NCI-H1417 treated with DMSO at 0.1 percent for 48 hours (cell line): ENCODE measurements at regions not wholly inside any gene's neighbourhood (a gene's known extent, or its start where the extent isn't known, plus 50 kb on each side); places are given as distances from the start of the nearest gene placed in this dataset.
"Not testable (repeated sequence)": the region's sequence is repeated elsewhere in the genome, so short reads cannot be mapped to it uniquely, and the experiment has no call there.

Experiments used
- DNase-seq: peaks from one replicate; lab custom pipeline; 2025; lab: John Stamatoyannopoulos, UW

DNA sequence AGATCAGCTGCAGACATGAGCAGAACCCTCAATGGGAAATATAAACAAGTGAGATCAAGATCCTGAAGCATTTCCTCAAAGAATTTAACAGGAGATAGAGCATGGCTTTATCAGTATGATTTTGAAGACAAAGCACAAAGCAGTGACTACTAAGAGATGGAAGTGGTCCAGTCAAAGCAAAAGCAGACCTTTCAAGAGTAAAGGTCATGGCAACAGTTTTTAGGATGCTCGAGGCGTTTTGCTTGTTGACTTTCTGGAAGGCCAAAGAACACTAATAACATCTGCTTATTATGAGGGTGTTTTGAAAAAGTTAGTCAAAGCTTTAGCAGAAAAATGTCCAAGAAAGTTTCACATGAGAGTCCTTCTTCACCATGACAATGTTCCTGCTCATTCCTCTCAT is 128.5 kb downstream of the KCNE4 start:
- DNase-seq: no peak

DNA sequence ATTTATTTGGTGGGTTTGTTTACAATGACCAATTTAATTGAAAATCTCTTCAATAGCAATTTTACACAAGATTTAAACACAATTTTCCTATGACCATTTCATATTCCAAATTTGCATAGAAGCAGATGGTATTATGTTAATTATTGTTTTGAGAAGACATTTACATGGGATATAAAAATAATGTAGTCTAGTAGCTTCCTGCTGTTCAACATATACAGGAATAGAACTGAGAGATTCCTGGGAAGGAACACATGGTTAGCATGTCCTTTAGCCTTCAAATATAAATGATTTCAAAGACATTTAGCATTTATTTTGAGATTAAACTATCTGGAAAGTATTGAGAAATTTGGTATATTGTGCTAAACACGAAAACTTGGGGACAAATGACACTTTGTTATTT is 129.6 kb downstream of the KCNE4 start:
- no peak for DNase-seq

DNA sequence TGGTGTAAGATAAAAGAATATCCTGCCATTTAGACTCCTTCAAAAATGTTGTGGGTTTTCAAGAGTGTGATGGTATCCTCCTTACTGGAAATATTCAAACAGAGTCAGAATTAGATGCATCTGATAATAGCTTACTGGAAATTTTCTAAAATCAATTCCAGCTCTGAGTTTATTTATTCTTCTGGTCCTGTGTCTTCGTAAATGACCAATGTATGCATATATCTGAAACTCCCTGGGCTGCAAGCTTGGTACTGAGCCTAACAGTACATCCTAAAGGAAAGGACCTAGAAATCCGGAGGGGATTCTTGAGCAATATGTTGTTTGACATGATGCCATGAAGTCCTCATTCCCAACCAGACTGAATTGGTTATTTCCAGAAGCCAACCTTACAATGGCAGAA is 130.4 kb downstream of the KCNE4 start:
- no peak for DNase-seq

DNA sequence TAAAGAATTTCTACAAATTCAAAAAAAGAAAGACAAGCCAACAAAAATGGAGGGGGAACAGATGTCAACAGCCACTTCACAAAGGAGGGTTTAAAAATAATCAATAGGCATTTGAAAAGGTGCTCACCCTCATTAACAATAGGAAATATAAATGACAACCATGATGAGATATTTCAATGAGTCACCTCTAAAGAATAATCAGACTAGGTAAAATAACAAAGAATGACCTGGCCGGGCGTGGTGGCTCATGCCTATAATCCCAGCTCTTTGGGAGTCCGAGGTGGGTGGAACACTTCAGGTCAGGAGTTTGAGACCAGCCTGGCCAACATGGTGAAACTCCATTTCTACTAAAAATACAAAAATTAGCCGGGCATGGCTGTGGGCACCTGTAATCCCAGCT is 133.6 kb downstream of the KCNE4 start:
- DNase-seq: no peak

DNA sequence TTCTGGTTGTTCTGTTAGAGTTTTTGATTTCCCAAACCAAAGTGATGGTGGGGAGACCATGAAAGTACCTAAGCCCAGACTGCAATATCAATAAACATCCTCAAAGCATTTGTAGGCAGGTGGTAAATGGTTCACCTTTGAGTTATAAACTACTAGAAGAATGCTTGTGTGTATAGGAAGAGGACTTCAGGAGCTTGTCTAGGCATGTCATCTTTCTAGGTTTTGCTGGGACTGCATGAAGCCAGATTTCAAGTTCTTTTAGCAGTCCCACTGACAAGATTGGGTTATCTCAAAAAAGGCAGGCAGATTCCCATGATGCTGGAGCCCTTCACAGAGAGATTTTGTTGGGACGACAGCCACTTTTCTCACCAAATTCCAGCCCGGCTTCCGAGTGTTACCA is 135.3 kb downstream of the KCNE4 start:
- no peak for DNase-seq

DNA sequence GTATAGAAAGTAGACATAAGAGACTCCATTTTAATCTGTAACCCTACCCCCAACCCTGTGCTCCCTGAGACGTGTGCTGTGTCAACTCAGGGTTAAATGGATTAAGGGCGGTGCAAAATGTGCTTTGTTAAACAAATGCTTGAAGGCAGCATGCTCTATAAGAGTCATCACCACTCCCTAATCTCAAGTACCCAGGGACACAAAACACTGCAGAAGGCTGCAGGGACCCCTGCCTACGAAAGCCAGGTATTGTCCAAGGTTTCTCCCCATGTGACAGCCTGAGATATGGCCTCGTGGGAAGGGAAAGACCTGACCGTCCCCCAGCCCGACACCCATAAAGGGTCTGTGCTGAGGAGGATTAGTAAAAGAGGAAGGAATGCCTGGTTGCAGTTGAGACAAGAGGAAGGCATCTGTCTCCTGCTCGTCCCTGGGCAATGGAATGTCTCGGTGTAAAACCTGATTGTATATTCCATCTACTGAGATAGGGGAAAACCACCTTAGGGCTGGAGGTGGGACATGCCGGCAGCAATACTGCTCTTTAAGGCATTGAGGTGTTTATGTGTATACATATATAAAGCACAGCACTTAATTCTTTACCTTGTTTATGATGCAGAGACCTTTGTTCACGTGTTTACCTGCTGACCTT is 138.7 kb downstream of the KCNE4 start:
- not testable (repeated sequence) for DNase-seq

DNA sequence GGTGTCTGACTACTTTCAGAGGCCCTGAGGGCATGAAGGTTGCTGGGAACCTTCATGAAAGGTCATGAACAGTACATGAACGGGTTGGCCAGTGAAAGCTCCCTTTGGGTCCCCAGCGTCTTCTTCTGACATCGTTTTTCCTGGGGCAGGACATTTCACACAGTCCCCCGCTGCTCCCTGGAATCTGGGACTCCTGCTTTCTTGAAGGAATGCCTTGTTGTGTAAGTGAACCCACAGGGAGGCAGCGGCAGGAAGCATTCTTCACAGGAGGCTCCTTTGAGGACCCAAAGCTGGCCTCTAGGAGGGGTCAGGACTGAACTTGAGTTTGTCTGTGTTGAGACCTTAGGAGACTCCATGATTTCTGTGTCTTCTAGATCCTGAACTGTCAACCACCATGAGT is 144.3 kb downstream of the KCNE4 start:
- DNase-seq: no peak

DNA sequence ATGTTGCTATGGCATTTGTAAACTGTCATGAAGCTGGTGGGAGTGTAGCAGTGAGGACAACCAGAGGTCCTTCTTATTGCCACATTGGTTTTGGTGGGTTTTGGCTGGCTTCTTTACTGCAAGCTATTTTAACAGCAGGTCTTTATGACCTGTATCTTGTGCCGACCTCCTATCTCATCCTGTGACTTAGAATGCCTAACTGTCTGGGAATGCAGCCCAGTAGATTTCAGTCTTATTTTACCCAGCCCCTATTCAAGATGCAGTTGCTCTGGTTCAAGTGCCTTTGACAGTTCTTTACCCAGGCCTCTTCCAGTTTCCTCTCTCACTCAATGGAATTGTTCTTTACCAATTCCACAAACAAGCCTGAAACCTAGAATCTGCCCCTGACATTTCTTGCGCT is 145.1 kb downstream of the KCNE4 start:
- no peak for DNase-seq

DNA sequence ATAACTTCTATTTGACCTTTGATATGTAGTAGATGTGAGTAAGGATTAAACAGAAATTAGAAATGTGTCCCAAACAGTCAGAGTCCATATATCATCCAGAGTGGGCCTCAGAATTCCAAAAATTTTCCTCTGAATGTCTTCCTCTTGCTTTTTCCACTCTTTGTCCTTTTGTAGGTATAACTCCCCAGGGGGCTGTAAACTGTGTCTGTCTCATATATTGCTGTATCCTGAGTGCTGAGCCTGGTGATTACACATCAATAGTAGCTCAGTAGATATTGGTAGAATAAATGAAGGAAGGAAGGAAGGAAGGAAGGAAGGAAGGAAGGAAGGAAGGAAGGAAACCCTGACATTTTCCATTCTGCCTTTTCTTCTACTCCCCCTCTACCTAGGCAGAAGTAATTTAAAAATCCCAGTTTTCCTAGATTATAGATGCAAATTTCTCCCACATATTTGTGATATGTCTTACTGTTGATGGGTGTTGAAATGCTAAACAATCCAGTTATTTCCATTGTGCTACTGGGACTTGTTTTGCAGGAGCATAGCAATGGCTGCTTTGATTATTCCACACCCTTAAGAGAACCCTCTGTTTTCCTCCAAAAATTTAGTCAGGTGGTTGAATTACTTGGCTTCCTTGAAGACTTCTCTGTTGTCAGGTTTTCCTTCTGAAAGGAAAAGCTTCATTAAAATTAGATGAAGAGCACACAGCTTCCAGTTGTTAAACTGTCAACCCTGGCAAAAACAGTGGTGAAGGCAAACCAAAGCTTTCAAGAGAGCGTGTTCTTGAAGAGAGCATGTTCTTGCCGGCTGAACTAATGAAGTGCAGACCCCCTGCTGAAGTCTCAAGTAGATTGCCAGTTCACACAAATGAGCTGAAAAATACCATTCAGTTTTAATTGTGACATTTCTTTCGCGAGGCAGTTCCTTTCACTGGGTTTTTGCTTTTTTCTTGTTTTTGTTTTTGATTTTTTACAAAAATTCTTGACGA is 147.8 kb downstream of the KCNE4 start:
- no peak for DNase-seq

DNA sequence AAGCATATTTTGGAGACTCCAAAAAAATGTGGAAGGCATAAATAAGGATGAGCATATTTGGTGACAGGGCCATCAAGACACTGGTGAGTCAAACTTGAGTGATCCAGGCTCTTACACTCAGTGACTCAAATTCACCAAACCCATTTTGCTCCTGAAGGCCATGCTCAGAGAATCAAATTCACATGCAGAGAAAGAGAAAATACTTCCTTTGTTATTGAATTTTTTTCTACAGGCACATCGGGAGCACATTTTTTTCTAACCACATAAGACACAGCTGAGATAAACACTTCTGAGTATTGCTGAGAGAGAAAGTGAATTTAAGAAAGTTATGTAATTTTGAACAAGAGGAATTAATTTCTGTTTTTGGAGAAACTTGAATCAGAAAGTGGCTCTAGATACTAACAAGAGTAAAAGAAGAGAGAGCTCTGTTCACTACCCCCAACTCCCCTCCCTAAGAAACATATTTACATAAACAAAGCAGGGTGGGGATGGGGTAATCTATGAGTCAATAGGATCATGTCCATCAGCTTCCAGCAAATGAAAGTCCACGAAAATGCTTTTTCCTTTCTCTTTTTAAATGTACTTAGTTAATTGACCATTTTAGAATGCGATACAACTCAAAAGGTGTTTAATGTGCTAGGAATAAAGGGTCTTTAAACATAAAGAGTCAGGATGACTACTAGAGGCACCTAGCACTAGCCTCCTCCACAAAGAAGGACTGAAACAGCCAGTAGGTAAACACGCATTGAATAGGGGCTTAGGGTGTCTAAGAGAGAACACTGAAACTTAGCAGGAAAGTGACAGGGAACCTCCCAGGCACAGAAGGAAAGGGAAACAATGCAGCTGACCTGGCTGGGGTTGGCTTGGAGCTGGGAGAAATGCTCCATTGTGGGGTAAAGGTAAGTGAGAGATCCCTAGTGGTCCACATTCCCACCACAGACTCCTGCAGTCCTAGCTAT is 152.3 kb downstream of the KCNE4 start:
- no peak for DNase-seq

DNA sequence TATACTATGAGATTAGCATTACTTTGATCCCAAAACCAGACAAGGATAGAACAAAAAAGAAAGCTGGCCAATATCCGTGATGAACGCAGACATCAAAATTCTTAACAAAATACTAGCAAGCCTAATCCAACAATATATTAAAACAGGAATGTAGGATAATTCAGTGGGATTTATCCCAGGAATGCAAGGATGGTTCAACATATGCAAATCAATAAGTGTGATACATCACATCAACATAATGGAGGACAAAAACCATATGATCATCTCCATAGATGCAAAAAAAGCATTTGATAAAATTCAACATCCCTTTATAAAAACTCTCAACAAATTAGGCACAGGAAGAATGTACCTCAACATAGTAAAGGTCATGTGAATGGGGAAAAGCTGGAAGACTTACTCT is 158.5 kb downstream of the KCNE4 start:
- no peak for DNase-seq

DNA sequence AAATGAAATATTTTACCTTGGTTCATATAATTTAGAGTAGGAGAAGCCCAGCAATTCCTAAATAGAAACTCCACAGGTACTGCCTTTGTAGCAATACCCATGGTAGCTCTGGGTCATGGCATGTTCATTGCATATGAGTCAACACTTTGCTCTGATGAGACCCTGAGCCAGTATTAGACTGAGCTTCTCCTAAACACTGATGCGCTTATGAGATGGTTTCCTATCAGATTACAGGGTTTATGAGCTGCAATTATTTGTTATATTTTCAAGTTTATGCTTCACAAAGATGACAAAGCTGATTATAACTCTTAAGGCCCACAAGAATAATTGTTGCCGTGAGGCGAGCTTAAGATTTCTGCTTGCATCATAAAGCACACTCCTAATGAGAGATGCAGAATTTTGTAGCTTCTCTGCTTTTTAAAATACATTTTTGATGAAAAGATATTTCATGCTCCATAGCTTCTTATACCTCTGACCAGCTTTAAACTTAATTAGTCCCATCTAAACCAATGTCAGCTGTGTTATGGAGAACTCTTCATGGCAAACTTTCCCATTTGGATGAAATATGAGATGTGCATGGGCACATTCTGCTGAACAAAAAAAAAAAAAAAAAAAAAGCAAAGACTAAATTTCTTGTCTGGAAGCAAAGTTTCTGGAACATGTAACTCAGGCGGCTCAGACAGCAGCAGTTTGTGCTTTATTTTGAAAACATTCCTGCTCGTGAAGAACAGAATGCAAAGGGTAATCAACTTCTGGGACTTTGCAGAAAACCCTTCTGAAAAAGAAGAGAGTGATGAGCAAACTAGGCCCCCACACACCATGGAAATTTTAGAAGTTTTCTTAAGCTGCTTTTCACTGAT is 162.6 kb downstream of the KCNE4 start:
- DNase-seq: no peak

DNA sequence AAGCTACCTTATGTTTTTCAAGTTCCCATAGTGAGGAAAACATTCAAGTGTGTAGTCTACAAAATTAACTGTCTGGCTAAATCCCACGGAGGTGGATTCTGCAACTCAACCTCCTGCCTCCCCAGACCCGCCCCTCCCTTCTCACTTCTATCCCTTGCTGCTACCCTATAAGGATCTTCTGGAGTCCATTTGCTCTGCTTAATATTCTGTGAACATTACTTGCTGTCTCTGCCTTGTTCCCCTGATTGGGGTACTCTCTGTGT is 163.2 kb downstream of the KCNE4 start:
- DNase-seq: no peak

DNA sequence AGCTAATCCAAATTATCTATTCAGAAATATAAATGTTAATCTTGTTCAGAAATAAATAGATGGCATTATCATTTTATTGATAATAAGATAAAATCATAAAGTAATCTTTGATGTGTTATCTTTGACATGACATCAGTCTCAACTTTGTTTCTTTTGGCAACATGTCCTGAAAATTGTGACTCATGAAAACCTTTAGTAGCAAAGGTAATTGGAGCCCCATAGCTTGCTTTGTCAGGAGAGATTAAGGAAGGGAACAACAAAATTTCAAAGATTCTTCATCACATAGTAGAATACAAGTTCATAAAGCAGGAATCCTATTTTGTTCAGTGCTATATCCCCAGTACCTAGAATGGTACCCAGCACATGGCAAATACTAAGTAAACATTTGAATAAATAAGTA is 165.4 kb downstream of the KCNE4 start:
- no peak for DNase-seq

DNA sequence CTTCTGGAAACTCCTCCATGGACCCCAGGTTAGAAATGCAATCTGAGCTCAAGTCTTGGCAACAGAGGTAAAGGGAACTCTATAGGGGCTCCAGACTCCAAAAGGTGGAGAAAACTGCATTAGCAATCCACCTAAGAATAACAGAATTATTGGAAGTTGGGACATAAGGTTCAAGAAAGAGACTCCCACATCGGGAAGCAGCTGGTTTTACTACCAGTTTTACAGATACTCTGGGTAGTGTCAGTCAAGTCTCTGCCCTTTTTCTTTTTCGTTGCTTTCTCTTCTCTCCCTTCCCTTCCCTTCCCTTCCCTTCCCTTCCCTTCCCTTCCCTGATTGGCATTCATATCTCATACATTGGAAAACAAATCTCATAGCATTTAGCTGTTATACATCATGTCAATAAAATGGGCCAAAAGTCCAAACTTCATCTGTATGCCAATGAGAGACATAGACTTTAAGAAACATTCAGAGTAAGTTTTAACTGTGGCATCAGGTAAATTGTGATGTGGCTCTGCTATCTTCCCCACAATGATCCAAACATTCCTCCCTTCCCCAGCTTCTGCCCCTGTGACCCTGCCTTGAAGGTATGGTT is 166.7 kb downstream of the KCNE4 start:
- no peak for DNase-seq

DNA sequence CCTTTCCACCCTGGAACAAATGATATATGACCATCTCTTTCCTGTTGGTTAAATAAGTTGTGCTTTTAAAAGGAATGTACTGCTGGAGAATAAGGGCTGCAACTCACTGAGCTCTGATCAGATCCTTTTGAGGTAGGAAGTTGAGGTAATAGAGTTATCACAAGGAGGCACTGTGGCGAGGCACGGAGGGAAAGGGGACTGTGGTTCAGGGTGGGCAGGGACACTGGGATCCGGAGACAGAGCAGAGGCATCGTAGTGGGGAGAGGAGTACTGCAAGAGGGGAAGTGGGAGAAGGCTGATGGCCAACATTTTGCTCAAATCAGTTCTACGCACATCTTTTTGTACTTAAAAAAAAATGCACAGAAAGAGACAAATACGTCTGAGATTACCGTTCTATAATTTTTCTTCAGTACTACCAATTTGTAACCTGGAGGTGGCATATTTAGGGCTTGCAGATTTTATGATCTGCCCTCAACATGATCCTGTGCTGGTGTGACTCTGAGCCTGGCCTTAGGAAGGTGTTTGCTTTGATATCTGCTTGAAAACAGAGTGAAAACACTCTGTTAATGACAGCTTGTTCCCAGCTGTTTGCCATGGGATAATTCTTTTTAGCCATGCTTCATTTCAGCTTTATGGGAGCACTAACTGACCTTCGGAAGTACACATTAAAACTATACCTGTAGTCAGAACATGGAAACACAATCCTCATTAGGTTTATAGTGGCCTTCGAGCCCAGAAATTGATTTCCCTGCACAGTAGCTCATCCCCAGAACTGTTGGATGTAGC is 168.1 kb downstream of the KCNE4 start:
- DNase-seq: no peak

DNA sequence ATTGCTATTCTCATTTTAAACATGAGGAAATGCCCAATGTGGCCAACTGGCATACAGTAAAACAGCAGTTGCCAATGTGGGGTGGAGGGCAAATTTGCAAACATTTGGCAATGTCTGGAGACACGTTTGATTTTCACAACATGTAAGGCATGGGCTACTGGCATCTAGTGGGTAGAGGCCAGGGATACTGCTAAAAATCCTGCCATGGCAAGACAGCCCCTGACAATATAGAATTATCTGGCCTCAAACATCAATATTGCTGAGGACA is 168.6 kb downstream of the KCNE4 start:
- no peak for DNase-seq

DNA sequence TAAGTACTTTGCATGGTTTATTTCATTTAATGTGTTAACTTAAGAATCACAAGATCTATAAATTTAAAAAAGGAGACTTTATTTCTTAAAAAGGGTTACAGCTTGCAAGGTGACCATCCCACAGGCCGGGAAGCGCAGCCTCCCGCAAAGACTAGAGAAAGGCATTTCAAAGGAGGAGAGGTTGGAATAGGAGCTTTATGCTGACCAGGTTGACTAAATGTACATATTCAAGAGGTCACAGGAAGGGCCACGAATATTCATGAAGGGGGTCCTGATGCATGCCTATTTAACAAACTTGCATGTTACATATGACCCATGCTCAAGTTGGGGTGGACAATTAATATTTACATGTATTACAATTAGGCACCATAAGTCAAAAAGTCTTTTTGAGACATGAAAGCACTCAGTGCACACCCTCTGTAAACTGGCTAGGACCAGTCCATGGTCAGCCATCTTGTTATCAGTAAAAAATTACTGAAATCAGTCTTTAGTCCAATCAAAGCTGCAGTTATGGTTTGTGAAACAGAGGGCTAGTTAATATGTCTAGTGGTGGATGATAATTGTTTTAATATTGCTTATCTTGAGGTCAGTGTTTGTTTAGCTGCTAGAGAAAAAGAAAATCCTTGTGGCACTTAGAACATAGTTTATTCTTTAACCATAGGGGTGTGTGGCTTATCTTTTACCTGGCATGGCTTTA is 169.3 kb downstream of the KCNE4 start:
- no peak for DNase-seq

DNA sequence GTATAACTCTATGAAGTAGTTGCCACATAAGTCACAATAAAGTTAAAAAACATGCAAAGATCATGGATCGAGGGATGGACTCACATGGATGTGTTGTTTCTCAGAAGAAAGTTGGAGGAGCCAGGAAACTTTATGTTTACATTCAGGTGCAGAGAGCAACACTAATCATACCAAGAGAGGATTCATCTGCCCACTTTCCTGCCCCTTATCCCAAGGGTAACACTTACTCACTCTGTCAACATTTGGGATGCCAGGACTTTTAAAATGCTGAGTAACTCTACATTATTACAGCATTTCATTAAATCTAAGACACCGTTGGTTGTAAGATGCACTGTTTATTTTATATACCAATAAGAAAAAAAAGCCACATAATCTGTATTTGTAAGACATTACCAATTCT is 170.4 kb downstream of the KCNE4 start:
- no peak for DNase-seq

DNA sequence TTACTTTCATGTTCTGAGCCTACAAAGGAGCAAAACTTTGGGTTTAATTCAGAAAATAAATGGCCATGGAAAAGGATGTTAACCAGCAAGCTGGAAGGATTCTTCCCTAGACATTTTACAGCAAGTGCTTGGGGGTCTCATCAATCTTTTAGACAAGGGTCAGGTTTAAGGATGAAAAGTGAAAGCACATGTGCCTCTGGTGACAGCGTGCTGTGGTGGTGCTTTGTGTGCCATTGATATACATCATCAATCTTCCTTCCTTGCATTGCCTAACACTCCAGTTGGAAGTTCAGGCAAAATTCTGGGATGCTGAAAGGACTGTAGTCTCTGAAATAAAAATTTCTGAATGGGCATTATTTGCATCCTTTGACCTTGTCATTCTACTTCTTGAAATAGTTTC is 171.2 kb downstream of the KCNE4 start:
- DNase-seq: no peak
